ENCODE measurements at regions not wholly inside any gene's neighbourhood (a gene's known extent, or its start where the extent isn't known, plus 50 kb on each side); places are given as distances from the start of the nearest gene placed in this dataset.

DNA sequence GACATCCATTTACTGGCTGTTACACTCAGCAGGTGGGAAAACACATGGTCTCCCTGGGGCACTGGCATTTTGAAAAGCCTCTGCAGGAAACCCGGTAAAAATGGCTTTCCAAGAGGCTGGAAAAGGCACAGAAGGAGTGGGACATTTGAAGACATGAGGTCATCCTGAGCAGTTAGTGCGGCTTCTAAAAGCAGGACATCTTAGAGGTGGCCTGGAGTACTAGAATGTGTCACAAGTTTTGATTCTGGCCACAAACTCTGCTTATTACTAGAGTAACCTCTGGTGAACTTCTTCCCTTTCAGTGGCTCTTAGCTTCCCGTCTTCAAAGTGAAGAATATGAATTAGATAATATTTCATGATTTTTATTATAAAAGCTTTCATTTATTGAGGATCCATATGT is 423.0 kb upstream of the BRINP1 start:
- intact Hi-C loops (cut with DNase I) = no loop called here
- Histone ChIP-seq H3K9me3 (no peaks in the 10 kb centered on the region), H3K4me1 (no peaks in the 10 kb centered on the region), H3K36me3 (no peaks in the 10 kb centered on the region), H3K27ac (no peak overlapping the region), H3K27me3 (no peaks in the 10 kb centered on the region), H3K4me3 (no peak overlapping the region)
- DNase-seq = no peak
- ATAC-seq = no peak
- TF ChIP-seq POLR2A (IDR thresholded peaks at IDR 0.05) (no peak), CTCF (IDR thresholded peaks at IDR 0.05) (no peak)
- WGBS (ENCODE audit: insufficient coverage, low coverage, low lambda C conversion rate, missing lambda C conversion rate) = 40% methylated on average over 3 of the region's 3 CpGs

- Histone ChIP-seq H3K4me3 (no peak overlapping the region), H3K4me1 (no peaks in the 10 kb centered on the region), H3K9me3 (no peaks in the 10 kb centered on the region), H3K27ac (no peak overlapping the region), H3K27me3 (no peaks in the 10 kb centered on the region), H3K36me3 (no peaks in the 10 kb centered on the region)
- no peak for TF ChIP-seq POLR2A (IDR thresholded peaks at IDR 0.05)
- TF ChIP-seq CTCF (IDR thresholded peaks at IDR 0.05) = no peak
- DNase-seq (no peak), ATAC-seq (no peak)
- intact Hi-C loops (cut with DNase I) = no loop called here
- WGBS (ENCODE audit: insufficient coverage, low coverage, low lambda C conversion rate, missing lambda C conversion rate) = 10% methylated on average over 1 of the region's 1 CpG
Observed at GRCh38 chr9:119789987-119790386, 420.8 kb upstream of the BRINP1 start.

GRCh38 chr9:119788921-119789320 is 419.7 kb upstream of the BRINP1 start:
- no peak for TF ChIP-seq POLR2A (IDR thresholded peaks at IDR 0.05)
- Histone ChIP-seq H3K36me3 (no peaks in the 10 kb centered on the region), H3K4me1 (no peaks in the 10 kb centered on the region), H3K9me3 (no peaks in the 10 kb centered on the region), H3K27me3 (no peaks in the 10 kb centered on the region), H3K27ac (no peak overlapping the region), H3K4me3 (no peak overlapping the region)
- intact Hi-C loops (cut with DNase I) = no loop called here
- DNase-seq = no peak
- WGBS (ENCODE audit: insufficient coverage, low coverage, low lambda C conversion rate, missing lambda C conversion rate) = 46% methylated on average over 2 of the region's 2 CpGs
- no peak for ATAC-seq

- H3K27me3 ChIP-seq = no peaks in the 10 kb centered on the region
- no peak for DNase-seq
- intact Hi-C loops (cut with DNase I) = no loop called here
- H3K4me1 ChIP-seq = no peaks in the 10 kb centered on the region
- no peak overlapping the region for H3K4me3 ChIP-seq
- H3K27ac ChIP-seq = no peak overlapping the region
- TF ChIP-seq POLR2A (IDR thresholded peaks at IDR 0.05) (no peak), CTCF (IDR thresholded peaks at IDR 0.05) (no peak)
- H3K9me3 ChIP-seq = no peaks in the 10 kb centered on the region
- no peaks in the 10 kb centered on the region for H3K36me3 ChIP-seq
- no peak for ATAC-seq
Observed at GRCh38 chr9:119781886-119782285, 412.7 kb upstream of the BRINP1 start.

- WGBS (ENCODE audit: insufficient coverage, low coverage, low lambda C conversion rate, missing lambda C conversion rate) = 51% methylated on average over 3 of the region's 3 CpGs
- H3K27me3 ChIP-seq = no peaks in the 10 kb centered on the region
- no peak for ATAC-seq
- no peak for DNase-seq
- no peaks in the 10 kb centered on the region for H3K9me3 ChIP-seq
- no peak overlapping the region for H3K27ac ChIP-seq
- H3K4me1 ChIP-seq = no peaks in the 10 kb centered on the region
- no peak overlapping the region for H3K4me3 ChIP-seq
- H3K36me3 ChIP-seq = no peaks in the 10 kb centered on the region
- intact Hi-C loops (cut with DNase I) = no loop called here
- no peak for TF ChIP-seq POLR2A (IDR thresholded peaks at IDR 0.05)
- TF ChIP-seq CTCF (IDR thresholded peaks at IDR 0.05) = no peak
Observed at GRCh38 chr9:119775410-119775809, 406.2 kb upstream of the BRINP1 start.
